HepG2 (cell line): ENCODE measurements at regions not wholly inside any gene's neighbourhood (a gene's known extent, or its start where the extent isn't known, plus 50 kb on each side); places are given as distances from the start of the nearest gene placed in this dataset.
A peak's percentile ranks its signal among the peaks of the same experiment; 100 is the strongest.

Experiments
- ATAC-seq: fragments of 200-7000 bp; cut with Tn5 transposase; 3 replicates; pipeline ENCODE4 v1.9.1; 2020; ENCODE audit warnings: mild to moderate bottlenecking, moderate library complexity
- BruUV-seq: library from RNA; stranded (reverse); fragments of 400-500 nt; replicated peaks from 2 replicates; lab custom pipeline; 2021; lab: Mats Ljungman, UMichigan
- CTCF ChIA-PET: fragments of 300-600 bp; formaldehyde crosslinking; extraction: SDS; loops from one replicate; lab custom pipeline; 2021; ENCODE audit warnings: low total read pairs, inconsistent platforms, low intra/inter-chr PET ratio; lab: Yijun Ruan, JAX
- POLR2A ChIA-PET: fragments of 350-600 bp; sonication (Branson Sonifier 250); formaldehyde crosslinking; loops from one replicate; lab custom pipeline; 2020; ENCODE audit warnings: antibody characterized with exemption, inconsistent platforms; lab: Yijun Ruan, JAX
- DNase-seq: peaks from one replicate; pipeline ENCODE4 v3.0.0-alpha.2; 2015; ENCODE audit warnings: low spot score
- FAIRE-seq: peaks from 3 replicates; lab custom pipeline; 2011; peaks lifted over from hg19 to GRCh38; lab: Jason Lieb, UNC
- H2AFZ ChIP-seq: one replicate; pipeline ENCODE4 v1.6.1; 2011; ENCODE audit warnings: low read length, inconsistent platforms
- H3K27ac ChIP-seq: fragments of 300-600 bp; 3 replicates; pipeline ENCODE4 v1.8.0; 2011; ENCODE audit warnings: mixed run types, mild to moderate bottlenecking, mixed read lengths, low read length, inconsistent platforms; ENCODE audit not compliant: insufficient read depth; ENCODE audit errors: extremely low read length
- H3K27me3 ChIP-seq, 2 experiments: fragments of 200-600 bp in 1 of 2; 2 replicates in 1 of 2; 3 replicates in 1 of 2; pipeline versions ENCODE4 v1.6.0 to v1.8.0; 2011; ENCODE audit warnings: low read length in 2 of 2, mild to moderate bottlenecking in 2 of 2, moderate library complexity in 2 of 2, inconsistent platforms in 1 of 2; ENCODE audit not compliant: insufficient read depth in 2 of 2, control insufficient read depth in 1 of 2
- H3K36me3 ChIP-seq, 2 experiments: fragments of 200-600 bp in 1 of 2; replicated peaks in 1 of 2; 2 replicates in 1 of 2; 3 replicates in 1 of 2; pipeline versions ENCODE4 v1.5.1 to v1.8.0; 2011; ENCODE audit warnings: low read length in 2 of 2, inconsistent platforms in 1 of 2; ENCODE audit not compliant: insufficient read depth in 2 of 2, control insufficient read depth in 1 of 2
- H3K4me1 ChIP-seq: 2 replicates; pipeline ENCODE4 v1.5.1; 2012; ENCODE audit warnings: low read length, inconsistent platforms; ENCODE audit not compliant: insufficient read depth
- H3K4me2 ChIP-seq: 2 replicates; pipeline ENCODE4 v1.6.0; 2011; ENCODE audit warnings: low read depth, low read length, inconsistent platforms
- H3K4me3 ChIP-seq, 3 experiments: fragments of 200-600 bp in 1 of 3; sonication (generic), shearing (Covaris generic) in 1 of 3; replicated peaks in 1 of 3; 2 replicates each; pipeline ENCODE4 v1.5.1; 2011 to 2016; ENCODE audit warnings: low read length in 3 of 3, inconsistent platforms in 2 of 3, low read depth in 2 of 3, mild to moderate bottlenecking in 2 of 3, control low read depth in 1 of 3, mixed read lengths in 1 of 3; ENCODE audit not compliant: insufficient read depth in 1 of 3
- H3K79me2 ChIP-seq: one replicate; pipeline ENCODE4 v1.6.1; 2011; ENCODE audit warnings: low read length, inconsistent platforms; ENCODE audit not compliant: insufficient read depth
- H3K9ac ChIP-seq: 2 replicates; pipeline ENCODE4 v1.6.0; 2011; ENCODE audit warnings: mild to moderate bottlenecking, low read depth, low read length, inconsistent platforms; ENCODE audit not compliant: insufficient read depth
- H3K9me3 ChIP-seq: 2 replicates; pipeline ENCODE4 v1.5.1; 2012; ENCODE audit warnings: mild to moderate bottlenecking, low read length
- H4K20me1 ChIP-seq: 2 replicates; pipeline ENCODE4 v1.6.0; 2011; ENCODE audit warnings: inconsistent platforms, mild to moderate bottlenecking, low read length, moderate library complexity; ENCODE audit not compliant: insufficient read depth
- EP300 ChIP-seq, 3 experiments: sonication (generic) in 1 of 3; formaldehyde crosslinking in 1 of 3; IDR thresholded peaks; 2 replicates each; pipeline versions ENCODE4 v1.5.1 to v1.6.1; 2011 to 2020; ENCODE audit warnings: low read depth in 2 of 3, low read length in 2 of 3, borderline replicate concordance in 1 of 3, improper control_type of control experiment in 1 of 3, mild to moderate bottlenecking in 1 of 3, missing genetic modification reagents in 1 of 3, moderate library complexity in 1 of 3
- FLYWCH1 ChIP-seq: sonication (generic); formaldehyde crosslinking; IDR thresholded peaks from 2 replicates; pipeline ENCODE4 v1.8.1; 2023; ENCODE audit warnings: mild to moderate bottlenecking, missing genetic modification reagents
- HNF4A ChIP-seq: sonication (generic); formaldehyde crosslinking; IDR thresholded peaks from 2 replicates; pipeline ENCODE4 v1.4.0; 2020; ENCODE audit warnings: missing genetic modification reagents
- TCF7 ChIP-seq: sonication (generic); IDR thresholded peaks from 2 replicates; pipeline ENCODE4 v1.6.1; 2016; ENCODE audit warnings: antibody characterized with exemption, low read depth
- ZFP1 ChIP-seq: IDR thresholded peaks from 2 replicates; pipeline ENCODE4 v1.6.1; 2016
- ZNF484 ChIP-seq: sonication (generic); formaldehyde crosslinking; IDR thresholded peaks from 2 replicates; pipeline ENCODE4 v1.5.1; 2020; ENCODE audit warnings: mild to moderate bottlenecking, low read depth, missing genetic modification reagents, borderline replicate concordance
- WGBS: methylation state at CpG from one replicate; pipeline ENCODE4 v1.1.6; 2017; ENCODE audit warnings: low lambda C conversion rate; 5-methylcytosine and 5-hydroxymethylcytosine counted together
- in situ Hi-C: cut with HindIII; loops from 2 replicates; pipeline ENCODE4 v1.10.0; 2017; ENCODE audit warnings: low pct_unique_long_range_greater_than_20kb; ENCODE audit not compliant: extremely low pct_ligation_motif_present
- intact Hi-C: fragments of 100-400 bp; cut with micrococcal nuclease; formaldehyde crosslinking; loops from one replicate; pipeline ENCODE4 v1.10.0; 2022; ENCODE audit not compliant: unreplicated experiment
- TF ChIP-seq, protein P1 (sequence below): IDR thresholded peaks from 2 replicates; pipeline ENCODE4 v1.4.0; 2020; ENCODE audit warnings: mild to moderate bottlenecking, missing genetic modification reagents
- TF ChIP-seq, protein P2 (sequence below): IDR thresholded peaks from 2 replicates; pipeline ENCODE4 v1.6.1; 2016

DNA sequence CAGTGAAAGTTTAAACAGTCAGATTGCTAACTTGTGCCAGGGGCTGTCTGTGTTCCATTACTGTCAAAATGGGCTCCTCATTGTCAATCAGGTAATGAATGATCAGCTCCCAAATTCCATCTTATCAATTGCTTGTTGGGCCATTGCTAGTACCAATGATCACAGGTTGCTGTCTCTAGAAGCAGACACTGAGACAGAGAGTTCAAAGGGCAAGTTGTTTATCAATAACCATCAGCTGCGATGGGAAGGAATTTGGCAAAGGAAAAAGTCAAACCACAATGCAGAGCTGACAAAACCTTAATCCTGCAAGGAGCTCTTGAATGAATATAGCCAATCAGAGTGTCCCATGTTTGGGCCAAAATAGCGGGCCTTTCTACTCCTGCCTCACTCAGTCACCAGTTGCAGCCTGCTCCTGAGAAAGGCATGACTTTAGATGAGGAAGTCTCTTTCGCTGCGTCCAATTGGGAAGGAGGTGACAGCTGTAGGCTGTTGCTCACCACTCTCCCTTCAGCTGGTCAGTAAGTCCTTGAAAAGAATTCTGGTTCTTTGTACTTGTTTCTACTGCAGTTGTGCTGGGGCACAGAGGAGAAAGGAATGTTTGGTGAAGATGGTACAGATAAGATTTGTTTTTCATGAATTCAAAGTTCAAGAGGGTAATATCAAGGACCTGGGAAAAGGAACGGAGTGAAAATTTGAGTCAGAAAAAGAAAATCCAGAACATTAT lies 179.2 kb upstream of the PDE3A start:
- BruUV-seq: no TSS peak
- Histone ChIP-seq H2AFZ (no peak overlapping the region), H3K27ac (no peak overlapping the region), H3K36me3 (no peaks in the 10 kb centered on the region), H3K27me3 (no peaks in the 10 kb centered on the region), H3K4me2 (peak overlapping the region; percentile 52), H3K79me2 (no peaks in the 10 kb centered on the region), H3K9ac (no peak overlapping the region), H3K9me3 (no peaks in the 10 kb centered on the region), H4K20me1 (no peaks in the 10 kb centered on the region), H3K4me3 (no peak overlapping the region), H3K4me1 (peaks cover 17% of the 10 kb centered on the region)
- DNase-seq (peak; percentile 35), FAIRE-seq (peak; percentile 30), ATAC-seq (peak; percentile 90)
- in situ Hi-C loops (no loop called here), intact Hi-C loops (no loop called here)
- TF ChIP-seq HNF4A (CRISPR knock-in tag) (peak; percentile 29), ZNF484 (CRISPR knock-in tag) (no peak)
- TF ChIP-seq, protein P1, sequence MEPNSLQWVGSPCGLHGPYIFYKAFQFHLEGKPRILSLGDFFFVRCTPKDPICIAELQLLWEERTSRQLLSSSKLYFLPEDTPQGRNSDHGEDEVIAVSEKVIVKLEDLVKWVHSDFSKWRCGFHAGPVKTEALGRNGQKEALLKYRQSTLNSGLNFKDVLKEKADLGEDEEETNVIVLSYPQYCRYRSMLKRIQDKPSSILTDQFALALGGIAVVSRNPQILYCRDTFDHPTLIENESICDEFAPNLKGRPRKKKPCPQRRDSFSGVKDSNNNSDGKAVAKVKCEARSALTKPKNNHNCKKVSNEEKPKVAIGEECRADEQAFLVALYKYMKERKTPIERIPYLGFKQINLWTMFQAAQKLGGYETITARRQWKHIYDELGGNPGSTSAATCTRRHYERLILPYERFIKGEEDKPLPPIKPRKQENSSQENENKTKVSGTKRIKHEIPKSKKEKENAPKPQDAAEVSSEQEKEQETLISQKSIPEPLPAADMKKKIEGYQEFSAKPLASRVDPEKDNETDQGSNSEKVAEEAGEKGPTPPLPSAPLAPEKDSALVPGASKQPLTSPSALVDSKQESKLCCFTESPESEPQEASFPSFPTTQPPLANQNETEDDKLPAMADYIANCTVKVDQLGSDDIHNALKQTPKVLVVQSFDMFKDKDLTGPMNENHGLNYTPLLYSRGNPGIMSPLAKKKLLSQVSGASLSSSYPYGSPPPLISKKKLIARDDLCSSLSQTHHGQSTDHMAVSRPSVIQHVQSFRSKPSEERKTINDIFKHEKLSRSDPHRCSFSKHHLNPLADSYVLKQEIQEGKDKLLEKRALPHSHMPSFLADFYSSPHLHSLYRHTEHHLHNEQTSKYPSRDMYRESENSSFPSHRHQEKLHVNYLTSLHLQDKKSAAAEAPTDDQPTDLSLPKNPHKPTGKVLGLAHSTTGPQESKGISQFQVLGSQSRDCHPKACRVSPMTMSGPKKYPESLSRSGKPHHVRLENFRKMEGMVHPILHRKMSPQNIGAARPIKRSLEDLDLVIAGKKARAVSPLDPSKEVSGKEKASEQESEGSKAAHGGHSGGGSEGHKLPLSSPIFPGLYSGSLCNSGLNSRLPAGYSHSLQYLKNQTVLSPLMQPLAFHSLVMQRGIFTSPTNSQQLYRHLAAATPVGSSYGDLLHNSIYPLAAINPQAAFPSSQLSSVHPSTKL (CRISPR knock-in tag): peak; percentile 24; the same call in 1 of the 2 replicates
- ChIA-PET CTCF (no interaction called here), POLR2A (no interaction called here)
- 0% methylated on average over 4 of the region's 5 CpGs for WGBS

DNA sequence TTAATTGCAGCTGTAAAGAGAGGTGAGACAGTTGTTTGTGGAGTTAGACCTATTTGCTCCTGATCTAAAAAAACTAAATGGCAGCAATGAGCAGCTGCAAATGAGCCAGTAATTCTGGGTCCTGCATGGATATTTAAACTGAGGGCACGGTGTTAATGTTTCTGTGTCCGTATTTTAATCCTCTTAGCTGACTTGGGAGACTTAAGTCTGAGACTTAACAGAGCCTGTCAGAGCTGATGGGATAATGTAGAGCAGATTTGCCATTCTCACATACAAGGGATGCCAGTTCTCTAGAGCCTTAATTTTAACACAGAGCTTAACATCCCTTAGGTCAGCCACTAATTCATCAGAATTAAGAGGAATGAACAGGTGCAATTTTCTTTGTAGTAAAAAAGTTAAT lies 178.6 kb upstream of the PDE3A start:
- H3K4me1 ChIP-seq: peaks cover 17% of the 10 kb centered on the region
- in situ Hi-C loops (no loop called here), intact Hi-C loops (no loop called here)
- BruUV-seq: no TSS peak
- ChIA-PET POLR2A (no interaction called here), CTCF (no interaction called here)
- no peaks in the 10 kb centered on the region for H3K9me3 ChIP-seq
- no peak for FAIRE-seq
- H3K79me2 ChIP-seq: no peaks in the 10 kb centered on the region
- 49% methylated on average over 2 of the region's 2 CpGs for WGBS
- no peak overlapping the region; the same call in 1 of the 2 replicates for H3K4me2 ChIP-seq
- H3K4me3 ChIP-seq: no peak overlapping the region
- H3K9ac ChIP-seq: no peak overlapping the region
- no peak overlapping the region for H2AFZ ChIP-seq
- TF ChIP-seq FLYWCH1 (CRISPR knock-in tag) (no peak), ZFP1 (no peak), EP300 (IDR thresholded peaks at IDR 0.05; ENCODE audit: low read depth in 2 of 2, low read length in 2 of 2) (no peak), EP300 (CRISPR knock-in tag; IDR thresholded peaks at IDR 0.05; ENCODE audit: borderline replicate concordance) (no peak), TCF7 (no peak)
- TF ChIP-seq, protein P2, sequence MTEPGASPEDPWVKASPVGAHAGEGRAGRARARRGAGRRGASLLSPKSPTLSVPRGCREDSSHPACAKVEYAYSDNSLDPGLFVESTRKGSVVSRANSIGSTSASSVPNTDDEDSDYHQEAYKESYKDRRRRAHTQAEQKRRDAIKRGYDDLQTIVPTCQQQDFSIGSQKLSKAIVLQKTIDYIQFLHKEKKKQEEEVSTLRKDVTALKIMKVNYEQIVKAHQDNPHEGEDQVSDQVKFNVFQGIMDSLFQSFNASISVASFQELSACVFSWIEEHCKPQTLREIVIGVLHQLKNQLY (CRISPR knock-in tag): no peak
- no peak for ATAC-seq
- no peaks in the 10 kb centered on the region for H3K27me3 ChIP-seq
- H3K27ac ChIP-seq: no peak overlapping the region
- no peaks in the 10 kb centered on the region for H4K20me1 ChIP-seq
- no peak for DNase-seq
- no peaks in the 10 kb centered on the region for H3K36me3 ChIP-seq
